Activated CD4-positive, alpha-beta T cell treated with anti-CD3 and anti-CD28 coated beads for 1 hour (primary cell): ENCODE measurements at regions not wholly inside any gene's neighbourhood (a gene's known extent, or its start where the extent isn't known, plus 50 kb on each side); places are given as distances from the start of the nearest gene placed in this dataset.
"Not testable (repeated sequence)": the region's sequence is repeated elsewhere in the genome, so short reads cannot be mapped to it uniquely, and the experiment has no call there.

ENCODE experiments used
- DNase-seq: peaks from one replicate; pipeline ENCODE4 v3.0.0-alpha.2; 2020

GRCh38 chr5:117682416-117682815, 1107.8 kb upstream of the SEMA6A start:
- no peak for DNase-seq

- no peak for DNase-seq
Observed at GRCh38 chr5:117681431-117682254, 1107.0 kb upstream of the SEMA6A start.

DNA sequence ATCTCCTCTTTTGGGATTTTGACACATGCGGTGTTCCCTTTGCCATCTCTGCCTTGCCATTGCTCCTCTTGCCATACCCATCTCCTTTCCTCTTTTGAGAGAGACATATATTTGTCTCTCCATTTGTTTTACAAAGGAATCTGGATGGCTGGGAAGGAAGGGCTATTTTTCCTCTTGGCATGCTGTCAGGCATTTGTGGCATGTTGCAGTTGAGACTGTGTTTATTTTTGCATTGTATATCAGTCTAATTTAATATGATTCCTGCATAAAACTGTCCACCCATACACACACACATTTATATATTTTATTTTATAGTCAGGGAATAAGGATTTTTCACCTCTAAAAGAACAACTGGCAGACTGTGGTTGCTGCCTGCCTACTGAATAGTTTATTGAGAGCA, 1105.8 kb upstream of the SEMA6A start:
- no peak for DNase-seq

DNA sequence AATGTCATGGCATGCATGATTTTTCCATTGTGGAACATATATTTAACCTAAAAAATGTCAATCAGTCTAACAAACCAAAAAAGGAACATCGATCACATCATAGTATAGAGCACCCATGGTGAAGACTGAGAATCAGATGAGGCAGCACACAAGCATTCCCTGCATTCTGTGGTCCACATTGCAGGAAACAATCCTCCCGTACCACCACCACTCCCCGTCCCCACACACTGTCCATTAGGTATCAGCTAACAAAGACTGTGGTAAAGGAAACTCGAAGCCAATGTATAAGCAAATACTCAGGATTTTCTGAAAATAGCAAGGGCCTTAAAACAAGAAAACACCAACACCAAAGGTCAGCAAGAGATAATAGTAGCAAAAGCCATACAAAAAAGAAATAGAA, 1104.4 kb upstream of the SEMA6A start:
- no peak for DNase-seq

GRCh38 chr5:117675646-117676045, 1101.0 kb upstream of the SEMA6A start:
- DNase-seq, result no peak

DNA sequence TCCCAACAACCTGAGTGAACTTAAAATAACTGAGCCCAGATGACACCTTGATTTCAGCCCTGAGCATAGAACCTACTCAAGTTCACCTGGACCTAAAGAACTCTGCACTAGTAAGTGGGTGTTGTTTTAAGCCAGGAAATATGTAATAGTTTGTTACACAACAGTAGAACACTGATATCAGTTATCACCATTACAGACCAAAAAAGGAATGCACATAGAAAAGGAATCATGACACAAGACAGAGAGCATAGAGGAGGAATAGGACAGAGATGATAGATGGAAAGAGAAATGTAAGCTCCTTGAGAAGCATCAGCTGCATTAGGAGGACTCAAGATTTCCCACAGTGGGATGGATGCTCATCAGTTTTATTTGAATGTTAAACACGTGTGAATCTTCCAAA, 1096.9 kb upstream of the SEMA6A start:
- DNase-seq, result no peak

DNA sequence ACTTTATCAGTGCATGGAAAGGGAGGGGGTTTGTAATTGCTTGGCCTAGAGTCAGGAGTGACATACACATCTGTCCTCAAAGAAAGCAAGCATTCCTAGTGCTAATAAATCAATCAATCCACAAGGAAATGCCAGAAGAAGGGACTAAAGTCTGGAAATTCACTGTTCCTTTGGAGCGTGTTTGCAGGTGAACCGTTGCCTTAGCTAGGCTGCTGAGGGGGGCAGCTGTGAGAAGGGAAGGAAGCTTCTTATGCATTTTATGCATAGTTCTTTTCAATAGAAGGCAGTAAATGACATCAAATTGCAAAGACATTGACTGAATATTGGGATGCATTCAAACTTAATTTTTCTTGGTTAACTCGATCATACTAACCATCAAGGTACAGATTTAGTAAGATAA, 1092.5 kb upstream of the SEMA6A start:
- DNase-seq, result no peak

DNA sequence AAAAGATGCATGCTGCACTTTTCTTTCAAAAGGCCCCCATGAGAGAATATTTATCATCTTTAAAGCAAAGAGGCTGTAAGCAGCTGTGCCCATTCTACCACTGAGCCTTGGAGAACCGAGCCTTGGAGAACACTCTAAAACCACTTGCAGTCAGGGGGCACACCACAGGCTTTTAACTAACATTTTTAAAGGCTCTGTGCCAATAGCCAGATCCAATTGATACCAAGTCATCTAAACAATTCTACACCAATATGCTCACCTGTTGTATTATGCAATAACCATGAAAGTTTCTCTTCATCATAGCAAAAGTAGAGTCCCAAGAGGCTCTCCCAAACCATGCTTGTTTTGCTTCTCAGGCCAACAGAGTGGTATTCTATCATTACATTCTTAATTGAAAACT, 1090.5 kb upstream of the SEMA6A start:
- DNase-seq, result no peak

- DNase-seq, result no peak
Observed at GRCh38 chr5:117662361-117662760, 1087.7 kb upstream of the SEMA6A start.

DNA sequence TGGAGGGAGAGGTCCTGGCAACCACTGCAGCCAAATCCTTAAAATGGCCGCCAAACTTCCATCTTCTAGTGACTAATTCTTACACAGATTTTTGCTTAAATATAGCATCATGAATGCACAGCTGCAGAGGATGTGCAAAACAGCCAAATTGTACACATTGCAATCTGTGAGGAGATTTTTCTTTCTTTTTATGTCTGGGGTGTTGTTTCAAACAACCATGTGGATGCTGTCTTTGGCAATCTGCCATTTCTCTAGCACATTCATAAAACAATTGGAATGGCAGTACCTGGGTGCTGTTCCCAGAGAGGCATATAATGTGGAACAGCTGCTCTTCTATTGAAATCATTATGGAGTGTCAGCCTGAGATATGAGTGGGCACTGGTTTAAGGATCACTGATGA, 1082.9 kb upstream of the SEMA6A start:
- no peak for DNase-seq

DNA sequence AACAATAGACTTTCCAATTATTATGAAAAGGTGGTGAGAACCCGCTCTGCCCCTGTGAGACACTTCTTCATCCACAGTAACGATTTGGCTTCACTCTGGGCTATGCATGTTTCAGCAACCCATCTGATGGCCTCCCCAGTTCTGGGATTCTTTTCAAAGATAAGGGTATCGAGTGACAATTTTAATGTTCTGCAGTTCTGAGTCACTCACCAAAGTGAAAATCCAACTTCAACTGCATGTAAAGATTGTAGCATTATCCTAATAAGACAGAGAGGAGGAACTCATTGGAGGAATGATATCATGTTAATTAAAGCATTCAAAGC, 1078.3 kb upstream of the SEMA6A start:
- no peak for DNase-seq

- DNase-seq, result no peak
Observed at GRCh38 chr5:117652036-117652957, 1077.7 kb upstream of the SEMA6A start.

GRCh38 chr5:117649821-117650220, 1075.2 kb upstream of the SEMA6A start:
- no peak for DNase-seq

- DNase-seq, result no peak
Observed at GRCh38 chr5:117645400-117645799, 1070.8 kb upstream of the SEMA6A start.

- DNase-seq, result no peak
Observed at GRCh38 chr5:117638581-117638980, 1064.0 kb upstream of the SEMA6A start.

DNA sequence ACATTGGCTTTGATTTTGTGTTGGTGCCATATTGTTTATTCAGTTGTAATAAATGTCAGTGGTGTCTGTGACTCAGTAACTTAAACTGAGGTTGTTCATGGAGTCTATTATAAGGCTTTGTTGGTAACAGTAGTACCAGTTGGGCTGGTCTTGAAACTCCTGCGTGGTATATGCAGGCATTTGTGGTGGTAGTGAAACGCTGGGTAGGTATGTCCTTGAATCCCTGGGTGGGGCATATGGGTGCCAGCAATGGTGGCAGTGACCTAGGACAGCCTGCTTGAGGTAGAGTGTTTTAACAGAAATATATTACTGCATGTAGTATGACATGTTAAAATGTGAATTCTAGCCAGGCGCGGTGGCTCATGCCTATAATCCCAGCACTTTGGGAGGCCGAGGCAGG, 1058.5 kb upstream of the SEMA6A start:
- DNase-seq, result no peak

DNA sequence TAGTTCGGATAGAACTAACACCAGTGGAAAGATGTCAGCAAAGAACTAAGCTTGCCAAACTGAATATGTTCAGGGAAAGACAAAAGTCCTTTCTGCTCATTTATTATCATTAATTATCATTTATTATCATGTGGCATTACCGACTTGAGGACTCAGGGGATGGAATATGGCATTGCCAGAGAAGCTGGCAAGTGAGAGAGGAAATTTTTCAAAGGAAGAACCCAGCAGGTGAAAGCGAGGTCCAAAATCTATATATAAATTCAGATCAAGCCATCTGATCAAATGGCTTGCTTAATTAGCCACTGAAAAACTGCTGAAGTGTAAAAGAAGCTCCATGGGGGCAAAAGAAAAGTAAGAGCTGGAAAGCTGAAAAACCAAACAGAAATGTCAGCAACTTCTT, 1049.6 kb upstream of the SEMA6A start:
- DNase-seq, result no peak

GRCh38 chr5:117623042-117623805, 1048.6 kb upstream of the SEMA6A start:
- no peak for DNase-seq

DNA sequence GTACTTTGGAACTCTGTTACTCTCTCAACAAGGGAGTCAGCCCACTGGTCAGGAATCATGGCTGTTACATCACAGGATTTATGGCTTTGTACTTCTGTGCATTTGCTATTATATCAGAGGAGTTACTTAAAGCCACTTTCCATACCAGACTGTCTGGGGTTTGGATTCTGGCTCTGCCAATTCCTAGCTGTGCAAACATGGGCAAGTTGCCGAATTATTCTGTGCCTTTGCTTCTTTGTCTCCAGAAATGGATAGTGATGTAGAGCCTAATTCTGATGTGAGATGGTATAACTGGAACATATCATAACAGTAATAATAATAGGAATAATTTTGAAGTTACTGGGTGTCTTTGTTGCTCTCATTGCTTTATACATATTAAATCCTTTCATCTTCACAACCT, 1047.3 kb upstream of the SEMA6A start:
- no peak for DNase-seq

GRCh38 chr5:117615226-117615625, 1040.6 kb upstream of the SEMA6A start:
- no peak for DNase-seq

- DNase-seq, result no peak
Observed at GRCh38 chr5:117614408-117614807, 1039.8 kb upstream of the SEMA6A start.

DNA sequence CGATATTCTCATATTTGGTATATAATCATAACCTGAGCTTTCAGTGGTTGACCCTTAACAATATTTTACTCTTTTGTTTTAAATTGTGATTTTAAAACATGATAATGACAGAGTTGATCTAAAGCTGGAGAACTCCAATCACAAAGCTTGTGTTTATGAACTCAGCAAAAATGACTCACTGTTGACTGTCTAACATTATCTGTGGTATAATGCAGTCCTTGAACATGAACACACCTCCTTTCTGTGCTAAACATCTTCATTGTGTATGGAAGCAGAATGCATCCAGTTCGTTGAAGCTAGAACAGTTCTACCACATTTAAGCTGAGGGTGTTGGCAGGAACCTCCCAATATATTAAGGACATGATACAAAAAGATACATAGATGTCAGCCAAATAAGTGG, 1030.2 kb upstream of the SEMA6A start:
- DNase-seq, result no peak

DNA sequence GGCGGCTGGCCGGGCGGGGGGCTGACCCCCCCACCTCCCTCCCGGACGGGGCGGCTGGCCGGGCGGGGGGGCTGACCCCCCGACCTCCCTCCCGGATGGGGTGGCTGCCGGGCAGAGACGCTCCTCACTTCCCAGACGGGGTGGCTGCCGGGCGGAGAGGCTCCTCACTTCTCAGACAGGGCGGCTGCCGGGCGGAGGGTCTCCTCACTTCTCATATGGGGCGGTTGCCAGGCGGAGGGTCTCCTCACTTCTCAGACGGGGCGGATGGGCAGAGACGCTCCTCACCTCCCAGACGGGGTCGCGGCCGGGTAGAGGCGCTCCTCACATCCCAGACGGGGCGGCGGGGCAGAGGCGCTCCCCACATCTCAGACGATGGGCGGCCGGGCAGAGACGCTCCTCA, 1025.2 kb upstream of the SEMA6A start:
- not testable (repeated sequence) for DNase-seq

GRCh38 chr5:117594166-117594565, 1019.5 kb upstream of the SEMA6A start:
- DNase-seq, result no peak
